GM12864 (cell line): ENCODE measurements at regions not wholly inside any gene's neighbourhood (a gene's known extent, or its start where the extent isn't known, plus 50 kb on each side); places are given as distances from the start of the nearest gene placed in this dataset.

Experiments
- DNase-seq: peaks from one replicate; pipeline ENCODE4 v3.0.0-alpha.2; 2011; ENCODE audit warnings: low read depth
- H3K4me3 ChIP-seq: 2 replicates; pipeline ENCODE4 v1.5.1; 2011; ENCODE audit warnings: mild to moderate bottlenecking, low read depth, low read length, control low read depth
- TF ChIP-seq, protein P1 (sequence below): IDR thresholded peaks from 2 replicates; pipeline ENCODE4 v1.5.1; 2011; ENCODE audit warnings: low read depth, mild to moderate bottlenecking, moderate library complexity, low read length, control low read depth, inconsistent platforms; ENCODE audit errors: missing control alignments

DNA sequence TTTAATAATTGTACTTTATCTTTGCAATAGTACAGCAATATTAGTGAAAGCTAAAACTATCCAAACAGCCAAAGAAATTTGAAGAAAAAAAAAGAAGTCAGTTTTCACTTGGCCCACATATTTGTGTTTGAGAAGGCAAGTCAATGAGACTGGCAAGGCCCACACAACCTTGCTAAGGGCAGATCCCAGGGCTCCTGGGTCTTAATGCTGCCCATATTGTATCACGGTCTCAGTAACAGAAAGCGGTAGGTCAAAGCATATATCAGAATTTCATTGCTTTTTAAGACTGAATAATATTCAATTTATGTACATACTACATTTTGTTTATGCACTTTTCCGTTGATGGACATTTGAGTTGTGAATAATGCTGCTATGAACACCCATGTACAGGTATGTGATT, 262.0 kb upstream of the TOPAZ1 start:
- TF ChIP-seq, protein P1, sequence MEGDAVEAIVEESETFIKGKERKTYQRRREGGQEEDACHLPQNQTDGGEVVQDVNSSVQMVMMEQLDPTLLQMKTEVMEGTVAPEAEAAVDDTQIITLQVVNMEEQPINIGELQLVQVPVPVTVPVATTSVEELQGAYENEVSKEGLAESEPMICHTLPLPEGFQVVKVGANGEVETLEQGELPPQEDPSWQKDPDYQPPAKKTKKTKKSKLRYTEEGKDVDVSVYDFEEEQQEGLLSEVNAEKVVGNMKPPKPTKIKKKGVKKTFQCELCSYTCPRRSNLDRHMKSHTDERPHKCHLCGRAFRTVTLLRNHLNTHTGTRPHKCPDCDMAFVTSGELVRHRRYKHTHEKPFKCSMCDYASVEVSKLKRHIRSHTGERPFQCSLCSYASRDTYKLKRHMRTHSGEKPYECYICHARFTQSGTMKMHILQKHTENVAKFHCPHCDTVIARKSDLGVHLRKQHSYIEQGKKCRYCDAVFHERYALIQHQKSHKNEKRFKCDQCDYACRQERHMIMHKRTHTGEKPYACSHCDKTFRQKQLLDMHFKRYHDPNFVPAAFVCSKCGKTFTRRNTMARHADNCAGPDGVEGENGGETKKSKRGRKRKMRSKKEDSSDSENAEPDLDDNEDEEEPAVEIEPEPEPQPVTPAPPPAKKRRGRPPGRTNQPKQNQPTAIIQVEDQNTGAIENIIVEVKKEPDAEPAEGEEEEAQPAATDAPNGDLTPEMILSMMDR: no peak
- no peak overlapping the region for H3K4me3 ChIP-seq
- no peak for DNase-seq

DNA sequence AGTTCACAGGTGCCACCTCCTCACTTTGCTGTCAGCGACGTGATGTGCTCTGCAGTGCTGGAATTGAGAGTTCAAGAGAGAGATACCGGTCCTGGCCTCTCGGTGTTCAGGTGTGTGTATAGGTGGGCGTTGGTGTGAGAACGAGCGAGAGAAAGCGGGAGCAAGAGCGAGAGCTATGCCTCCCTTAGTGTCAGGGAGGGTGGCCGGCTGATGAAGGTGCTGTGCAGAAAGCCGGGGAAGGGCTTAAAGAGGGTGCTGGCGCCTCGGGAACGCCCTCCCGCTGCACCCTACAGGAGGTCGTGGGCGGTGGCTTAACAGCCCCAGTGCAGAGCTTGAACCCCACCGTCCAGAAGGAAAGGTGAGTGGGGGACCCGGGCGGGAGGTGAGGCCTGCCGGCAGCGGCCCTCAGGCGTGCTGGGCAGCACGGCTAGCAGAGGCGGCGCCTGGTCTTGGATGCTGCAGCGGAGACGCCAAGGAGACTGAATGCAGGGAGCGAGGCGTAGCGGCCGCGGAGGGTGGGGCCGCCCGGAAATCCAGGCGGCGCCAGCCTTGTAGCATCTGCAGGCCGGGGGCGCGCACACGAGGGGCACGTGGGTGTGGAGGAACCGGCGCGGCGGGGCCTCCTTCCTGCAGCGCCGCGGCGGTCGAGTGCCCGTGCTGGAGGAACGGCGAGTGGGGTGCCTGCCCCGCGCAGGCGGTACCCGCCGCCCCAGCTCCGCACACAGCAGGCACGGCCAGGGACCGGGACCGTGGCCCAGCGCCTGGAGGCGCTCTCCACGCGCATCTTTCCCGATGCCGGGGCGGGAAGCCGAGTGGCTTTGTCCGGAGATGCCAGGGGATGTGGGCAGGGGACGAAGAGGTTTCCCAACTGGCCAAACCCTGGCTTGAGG, 246.8 kb upstream of the TOPAZ1 start:
- TF ChIP-seq, protein P1: no peak
- no peak for DNase-seq
- peak overlapping the region; percentile 43 for H3K4me3 ChIP-seq

DNA sequence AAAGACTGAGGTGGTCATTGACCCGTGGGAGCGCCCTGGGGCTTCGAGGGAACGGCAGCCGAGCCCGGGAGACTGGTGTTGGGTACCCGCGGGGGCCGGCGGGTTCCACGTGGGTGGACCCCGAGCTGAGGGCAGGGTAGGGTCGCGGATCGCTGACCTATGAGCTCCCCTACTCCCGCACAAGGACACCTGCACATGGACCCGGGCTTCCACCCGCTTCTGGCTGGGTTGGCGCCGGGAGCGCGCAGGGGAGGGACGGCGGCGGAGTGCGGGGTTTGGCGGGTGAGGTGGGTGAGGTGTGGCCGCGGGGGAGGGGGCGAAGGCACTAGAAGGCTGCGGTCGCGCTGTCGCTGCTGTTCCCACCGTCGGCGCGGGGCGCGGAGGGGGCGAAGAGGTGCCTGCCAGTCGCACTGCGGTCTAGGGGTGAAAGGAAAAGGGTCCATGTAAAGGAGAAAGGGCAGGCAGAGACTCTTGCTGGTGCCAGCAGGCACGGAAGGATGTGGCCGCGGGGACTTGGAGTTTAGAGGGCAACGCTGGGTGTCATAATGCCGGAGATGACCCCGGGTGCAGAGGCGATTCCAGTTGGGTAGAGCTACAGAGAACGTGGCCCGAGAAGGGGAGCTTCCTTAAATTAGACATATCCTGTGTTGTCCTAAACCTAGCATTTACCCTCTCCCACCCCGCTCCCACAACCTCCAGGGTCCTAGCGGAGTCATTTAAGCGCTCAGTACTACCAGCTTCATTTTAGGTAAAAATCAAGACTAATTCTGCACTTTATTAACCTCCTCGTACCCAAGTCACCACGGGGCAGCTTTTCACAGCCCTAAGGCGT, 245.9 kb upstream of the TOPAZ1 start:
- TF ChIP-seq, protein P1: no peak
- H3K4me3 ChIP-seq: peak overlapping the region; percentile 43
- DNase-seq: no peak

DNA sequence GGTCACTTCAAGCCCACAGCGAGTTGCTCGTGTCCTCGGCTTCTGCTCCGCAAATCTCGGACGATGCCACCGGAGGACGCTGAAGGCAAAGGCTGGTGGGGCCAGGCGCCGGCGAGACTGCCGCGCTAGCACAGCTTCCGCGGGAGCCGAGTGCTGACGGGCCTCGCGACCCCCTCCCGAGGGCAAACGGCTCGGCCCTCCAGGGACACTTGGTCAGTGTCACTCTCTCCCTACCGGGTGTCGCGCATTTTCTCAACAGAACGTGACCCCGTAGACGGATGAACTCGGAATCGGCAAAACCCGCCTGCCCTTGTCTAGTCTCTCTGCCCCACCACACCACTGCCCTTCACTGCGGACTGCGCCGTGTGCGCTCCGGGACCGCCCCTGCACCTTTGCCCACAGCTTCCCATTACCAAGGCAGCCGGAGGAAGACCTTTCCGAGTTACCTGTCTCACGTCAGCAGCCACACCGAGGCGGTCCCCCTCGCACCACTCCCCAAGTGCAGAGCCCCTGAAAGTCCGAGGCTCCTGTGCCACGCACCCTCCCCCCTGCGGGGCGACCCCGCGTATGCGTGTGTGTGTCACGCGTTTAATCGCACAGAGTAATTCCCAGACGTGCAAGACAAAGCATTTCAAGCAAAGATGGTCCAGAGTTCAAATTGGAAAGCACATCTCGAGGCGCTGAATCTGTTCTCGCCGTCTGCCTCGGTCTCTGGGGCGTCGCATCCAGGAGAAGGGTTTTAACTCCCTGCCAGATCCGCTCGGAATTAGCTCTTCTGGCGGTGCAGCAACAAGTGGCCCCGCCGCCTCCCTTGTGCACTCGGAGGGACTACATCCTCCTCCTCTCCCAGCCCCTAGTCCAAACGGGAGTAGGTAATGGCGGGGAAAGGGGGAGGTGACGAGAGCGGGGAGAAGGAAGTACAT, 245.0 kb upstream of the TOPAZ1 start:
- no peak for DNase-seq
- H3K4me3 ChIP-seq: peak overlapping the region; percentile 43
- TF ChIP-seq, protein P1: peak; percentile 40

DNA sequence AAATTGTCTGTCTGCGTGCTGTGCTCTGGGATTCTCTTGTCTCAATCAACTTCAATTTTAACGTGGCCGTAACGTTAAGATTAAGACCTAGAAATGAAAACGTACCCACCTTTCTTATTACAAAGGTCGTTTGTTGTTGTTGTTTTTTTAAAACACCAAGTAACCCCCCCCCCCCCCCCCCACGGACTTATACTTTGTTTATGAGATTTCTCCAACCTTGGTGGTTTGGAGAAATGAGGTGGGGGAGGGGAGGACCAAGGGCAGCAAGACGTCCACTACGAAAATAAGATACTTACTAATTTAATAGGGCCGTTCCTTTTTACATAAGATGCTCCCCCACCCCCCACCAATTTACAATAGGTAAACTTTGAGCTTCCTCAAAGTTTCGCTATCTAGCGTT, 244.4 kb upstream of the TOPAZ1 start:
- H3K4me3 ChIP-seq: peak overlapping the region; percentile 43; the same call in 1 of the 2 replicates
- TF ChIP-seq, protein P1: no peak
- DNase-seq: no peak

DNA sequence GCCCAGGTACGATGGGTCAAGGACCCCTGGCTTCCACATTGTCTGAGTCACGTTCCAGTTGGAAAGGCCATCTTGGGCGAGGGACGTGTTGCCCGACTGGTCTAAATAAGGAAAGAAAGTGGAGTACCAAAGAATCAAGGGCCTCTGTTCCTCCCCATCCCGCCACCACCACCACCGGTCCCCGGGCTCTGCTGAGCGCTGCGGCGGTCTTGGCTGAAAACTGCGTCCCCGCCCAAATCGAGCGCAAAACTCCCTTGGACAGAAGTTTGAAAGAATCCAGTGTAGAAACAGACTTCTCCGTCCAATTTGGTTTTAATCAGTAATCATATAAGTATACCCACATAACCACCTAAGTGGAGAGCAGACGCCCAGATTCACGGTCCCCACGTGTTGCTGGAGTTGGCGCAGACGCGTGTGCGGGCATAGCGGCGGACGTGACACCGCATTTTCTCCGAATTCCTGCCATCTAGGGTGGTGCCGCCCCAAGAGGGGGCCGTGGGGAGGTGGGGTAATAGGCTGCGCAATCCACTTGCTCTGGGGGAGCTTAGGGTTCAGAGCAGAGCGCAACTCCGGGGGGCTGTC, 243.8 kb upstream of the TOPAZ1 start:
- TF ChIP-seq, protein P1: no peak
- DNase-seq: no peak
- H3K4me3 ChIP-seq: peak overlapping the region; percentile 61; the same call in 1 of the 2 replicates
